GM12878 (cell line): ENCODE measurements at regions not wholly inside any gene's neighbourhood (a gene's known extent, or its start where the extent isn't known, plus 50 kb on each side); places are given as distances from the start of the nearest gene placed in this dataset.

Source experiments
- ATAC-seq: fragments of 200-7000 bp; cut with Tn5 transposase; 3 replicates; pipeline ENCODE4 v1.9.1; 2020; ENCODE audit warnings: mild to moderate bottlenecking, moderate library complexity
- BruUV-seq: library from RNA; stranded (reverse); fragments of 400-500 nt; replicated peaks from 2 replicates; lab custom pipeline; 2021; lab: Mats Ljungman, UMichigan
- CTCF ChIA-PET: fragments of 300-600 bp; sonication (Branson Sonifier 250); formaldehyde crosslinking; extraction: SDS; loops from one replicate; lab custom pipeline; 2021; ENCODE audit warnings: inconsistent platforms; lab: Yijun Ruan, JAX
- POLR2A ChIA-PET: fragments of 350-600 bp; formaldehyde crosslinking; extraction: SDS; loops from one replicate; lab custom pipeline; 2021; ENCODE audit warnings: inconsistent platforms; lab: Charles Lee
- RAD21 ChIA-PET: fragments of 300-600 bp; sonication (Branson Sonifier 250); formaldehyde crosslinking; loops from one replicate; lab custom pipeline; 2023; ENCODE audit warnings: antibody characterized with exemption; ENCODE audit not compliant: unreplicated experiment; lab: Charles Lee
- SMC1A ChIA-PET: fragments of 300-600 bp; sonication (Branson Sonifier 250); formaldehyde crosslinking; loops from one replicate; lab custom pipeline; 2023; ENCODE audit not compliant: unreplicated experiment, uncharacterized antibody; lab: Charles Lee
- DNase-seq: peaks from one replicate; pipeline ENCODE4 v3.0.0-alpha.2; 2011; ENCODE audit warnings: low read depth, low spot score
- FAIRE-seq: peaks from 3 replicates; lab custom pipeline; 2011; peaks lifted over from hg19 to GRCh38; lab: Jason Lieb, UNC
- H2AFZ ChIP-seq: 2 replicates; pipeline ENCODE4 v1.6.0; 2011; ENCODE audit warnings: low read depth, low read length, control low read depth; ENCODE audit not compliant: control insufficient read depth
- H3K27ac ChIP-seq: 2 replicates; pipeline ENCODE4 v1.5.1; 2011; ENCODE audit warnings: control low read depth; ENCODE audit not compliant: control insufficient read depth, insufficient read depth
- H3K27me3 ChIP-seq, 2 experiments: replicated peaks in 1 of 2; 2 replicates each; pipeline versions ENCODE4 v1.6.0 to v1.6.1; 2011; ENCODE audit warnings: low read length in 1 of 2; ENCODE audit not compliant: control insufficient read depth in 2 of 2, insufficient read depth in 2 of 2
- H3K36me3 ChIP-seq, 2 experiments: 2 replicates each; pipeline ENCODE4 v1.5.1; 2011; ENCODE audit warnings: low read length in 1 of 2; ENCODE audit not compliant: control insufficient read depth in 2 of 2, insufficient read depth in 2 of 2
- H3K4me1 ChIP-seq: 2 replicates; pipeline ENCODE4 v1.6.1; 2011; ENCODE audit warnings: mild to moderate bottlenecking, low read length, moderate library complexity, mixed read lengths; ENCODE audit not compliant: control insufficient read depth, insufficient read depth
- H3K4me2 ChIP-seq: 2 replicates; pipeline ENCODE4 v1.6.0; 2011; ENCODE audit warnings: control low read depth; ENCODE audit not compliant: control insufficient read depth, insufficient read depth
- H3K4me3 ChIP-seq: fragments of 200-600 bp; sonication (generic); 2 replicates; pipeline ENCODE4 v1.5.1; 2016
- H3K79me2 ChIP-seq: 2 replicates; pipeline ENCODE4 v1.6.0; 2011; ENCODE audit warnings: low read length; ENCODE audit not compliant: control insufficient read depth, insufficient read depth
- H3K9ac ChIP-seq: 2 replicates; pipeline ENCODE4 v1.8.0; 2011; ENCODE audit warnings: low read length, control low read depth, mixed read lengths; ENCODE audit not compliant: control insufficient read depth, insufficient read depth
- H3K9me3 ChIP-seq: replicated peaks from 3 replicates; pipeline ENCODE4 v1.5.1; 2011; ENCODE audit warnings: mild to moderate bottlenecking, low read length; ENCODE audit not compliant: control insufficient read depth, insufficient read depth
- H4K20me1 ChIP-seq: 2 replicates; pipeline ENCODE4 v1.6.0; 2011; ENCODE audit not compliant: control insufficient read depth, insufficient read depth
- CHD4 ChIP-seq: fragments of 200-600 bp; sonication (generic); IDR thresholded peaks from 2 replicates; pipeline ENCODE4 v1.6.1; 2016; ENCODE audit warnings: mild to moderate bottlenecking
- PML ChIP-seq: IDR thresholded peaks from 2 replicates; pipeline ENCODE4 v1.6.1; 2012; ENCODE audit warnings: low read length, inconsistent platforms
- REST ChIP-seq: IDR thresholded peaks from 2 replicates; pipeline ENCODE4 v1.6.1; 2012; ENCODE audit warnings: mild to moderate bottlenecking, low read depth, low read length
- ZNF24 ChIP-seq: fragments of 450-650 bp; IDR thresholded peaks from 2 replicates; pipeline ENCODE4 v1.6.1; 2017; ENCODE audit warnings: antibody characterized with exemption, mild to moderate bottlenecking
- ZNF622 ChIP-seq: fragments of 450-650 bp; IDR thresholded peaks from 2 replicates; pipeline ENCODE4 v1.6.1; 2017; ENCODE audit warnings: mild to moderate bottlenecking, inconsistent platforms
- WGBS: methylation state at CpG from one replicate; pipeline ENCODE4 v1.1.6; 2016; ENCODE audit warnings: low lambda C conversion rate; ENCODE audit not compliant: insufficient replicate concordance, insufficient coverage; ENCODE audit errors: missing lambda C conversion rate; 5-methylcytosine and 5-hydroxymethylcytosine counted together
- in situ Hi-C: fragments of 300-500 bp; cut with MboI; formaldehyde crosslinking; loops from 9 replicates; pipeline ENCODE4 v1.14.3; 2018; ENCODE audit warnings: mixed read lengths
- intact Hi-C: fragments of 100-400 bp; cut with micrococcal nuclease; formaldehyde crosslinking; loops from one replicate; pipeline ENCODE4 v1.14.2; 2022; ENCODE audit not compliant: unreplicated experiment

GRCh38 chr4:87738483-87738882 lies 60.9 kb upstream of the IBSP start (continued):
- TF ChIP-seq ZNF622 (no peak), ZNF24 (no peak)

GRCh38 chr4:87739494-87739893 lies 59.9 kb upstream of the IBSP start:
- no peak for ATAC-seq
- RAD21 ChIA-PET: no interaction called here

More at GRCh38 chr4:87739494-87739893, 59.9 kb upstream of the IBSP start:
- 48% methylated on average over 2 of the region's 2 CpGs for WGBS
- no peak overlapping the region for H3K4me2 ChIP-seq
- BruUV-seq: no TSS peak
- SMC1A ChIA-PET: no interaction called here
- CTCF ChIA-PET: no interaction called here
- no peaks in the 10 kb centered on the region for H3K4me1 ChIP-seq
- H3K36me3 ChIP-seq: no peaks in the 10 kb centered on the region
- no peak overlapping the region for H2AFZ ChIP-seq
- H4K20me1 ChIP-seq: no peaks in the 10 kb centered on the region
- intact Hi-C loops: no loop called here
- no peak overlapping the region for H3K27ac ChIP-seq
- DNase-seq: no peak
- in situ Hi-C loops: no loop called here
- no peaks in the 10 kb centered on the region for H3K9me3 ChIP-seq
- TF ChIP-seq PML (no peak), REST (no peak), CHD4 (no peak)
- TF ChIP-seq, all 136 proteins: peak for 0
- H3K9ac ChIP-seq: no peak overlapping the region
- FAIRE-seq: no peak
- H3K27me3 ChIP-seq: no peaks in the 10 kb centered on the region
- POLR2A ChIA-PET: no interaction called here
- no peaks in the 10 kb centered on the region for H3K79me2 ChIP-seq
- no peak overlapping the region for H3K4me3 ChIP-seq
